Endodermal cell (in vitro differentiated cells): ENCODE measurements at regions not wholly inside any gene's neighbourhood (a gene's known extent, or its start where the extent isn't known, plus 50 kb on each side); places are given as distances from the start of the nearest gene placed in this dataset.
"Not testable (repeated sequence)": the region's sequence is repeated elsewhere in the genome, so short reads cannot be mapped to it uniquely, and the experiment has no call there.

Experiments
- DNase-seq: peaks from one replicate; pipeline ENCODE4 v3.0.0-alpha.2; 2017
- H3K27ac ChIP-seq: 2 replicates; pipeline ENCODE4 v1.5.1; 2013; ENCODE audit warnings: mild to moderate bottlenecking, low read depth, low read length, moderate library complexity
- H3K27me3 ChIP-seq: 2 replicates; pipeline ENCODE4 v1.6.1; 2013; ENCODE audit warnings: mild to moderate bottlenecking, low read length, moderate library complexity; ENCODE audit not compliant: insufficient read depth, control insufficient read depth, poor library complexity, severe bottlenecking
- H3K36me3 ChIP-seq: 2 replicates; pipeline ENCODE4 v1.7.0; 2013; ENCODE audit warnings: mild to moderate bottlenecking, low read length, moderate library complexity; ENCODE audit not compliant: control insufficient read depth, insufficient read depth
- H3K4me1 ChIP-seq: one replicate; pipeline ENCODE4 v1.7.0; 2013; ENCODE audit warnings: low read length; ENCODE audit not compliant: control insufficient read depth, insufficient read depth
- H3K4me3 ChIP-seq: 2 replicates; pipeline ENCODE4 v1.5.1; 2013; ENCODE audit warnings: mild to moderate bottlenecking, low read length, moderate library complexity
- H3K9ac ChIP-seq: 2 replicates; pipeline ENCODE4 v1.6.1; 2013; ENCODE audit warnings: mild to moderate bottlenecking, low read length, moderate library complexity; ENCODE audit not compliant: poor library complexity, severe bottlenecking; ENCODE audit errors: extremely low read depth
- H3K9me3 ChIP-seq: 2 replicates; pipeline ENCODE4 v1.6.1; 2013; ENCODE audit warnings: mild to moderate bottlenecking, low read length, moderate library complexity; ENCODE audit not compliant: control insufficient read depth
- H3K27ac Mint-ChIP-seq: 2 replicates; pipeline ENCODE4 v1.8.0; 2020; ENCODE audit warnings: mixed read lengths
- H3K27me3 Mint-ChIP-seq: 2 replicates; pipeline ENCODE4 v1.8.0; 2021; ENCODE audit warnings: mild to moderate bottlenecking, mixed read lengths; ENCODE audit not compliant: insufficient read depth
- H3K36me3 Mint-ChIP-seq: 2 replicates; pipeline ENCODE4 v1.8.0; 2020; ENCODE audit warnings: low read depth, mixed read lengths
- H3K4me1 Mint-ChIP-seq: 2 replicates; pipeline ENCODE4 v1.8.0; 2020; ENCODE audit warnings: mixed read lengths
- H3K4me3 Mint-ChIP-seq: 2 replicates; pipeline ENCODE4 v1.8.0; 2020; ENCODE audit warnings: mild to moderate bottlenecking, moderate library complexity, mixed read lengths
- H3K9me3 Mint-ChIP-seq: 2 replicates; pipeline ENCODE4 v1.8.0; 2020; ENCODE audit warnings: mild to moderate bottlenecking, mixed read lengths
- CTCF ChIP-seq: fragments of 200-600 bp; sonication (generic); conservative IDR thresholded peaks from 2 replicates; pipeline ENCODE4 v1.5.0; 2021; ENCODE audit warnings: antibody characterized with exemption, mild to moderate bottlenecking
- WGBS, 2 experiments: methylation state at CpG; one replicate each; pipeline versions ENCODE4 v1.1.5 to v1.1.7; 2013; ENCODE audit warnings: missing lambda C conversion rate in 2 of 2, mixed read lengths in 1 of 2; ENCODE audit not compliant: insufficient coverage in 1 of 2, insufficient read length in 1 of 2; 5-methylcytosine and 5-hydroxymethylcytosine counted together

GRCh38 chr12:124159655-124160054, 135.2 kb upstream of the RFLNA start:
- peaks cover 10% of the 10 kb centered on the region for H3K4me1 Mint-ChIP-seq
- H3K4me3 Mint-ChIP-seq = no peak overlapping the region
- Histone ChIP-seq H3K9me3 (peaks cover 18% of the 10 kb centered on the region), H3K9ac (no peak overlapping the region), H3K4me1 (no peaks in the 10 kb centered on the region), H3K4me3 (no peak overlapping the region), H3K27ac (peak overlapping the region; percentile 17), H3K36me3 (no peaks in the 10 kb centered on the region), H3K27me3 (no peaks in the 10 kb centered on the region)
- WGBS, 2 experiments = 90 to 98% methylated on average over 6 to 9 of the region's 9 CpGs
- DNase-seq = no peak
- H3K27ac Mint-ChIP-seq = no peak overlapping the region
- TF ChIP-seq CTCF = no peak
- H3K27me3 Mint-ChIP-seq = no peaks in the 10 kb centered on the region
- H3K36me3 Mint-ChIP-seq = peaks cover 4% of the 10 kb centered on the region
- peaks cover 28% of the 10 kb centered on the region for H3K9me3 Mint-ChIP-seq

GRCh38 chr12:124160097-124160756, 134.7 kb upstream of the RFLNA start:
- Histone ChIP-seq H3K9me3 (peaks cover 18% of the 10 kb centered on the region), H3K27ac (peak overlapping the region; percentile 17), H3K27me3 (no peaks in the 10 kb centered on the region), H3K4me3 (no peak overlapping the region), H3K9ac (no peak overlapping the region), H3K4me1 (no peaks in the 10 kb centered on the region), H3K36me3 (no peaks in the 10 kb centered on the region)
- DNase-seq = no peak
- no peak overlapping the region for H3K27ac Mint-ChIP-seq
- TF ChIP-seq CTCF = no peak
- peaks cover 10% of the 10 kb centered on the region for H3K4me1 Mint-ChIP-seq
- H3K4me3 Mint-ChIP-seq = no peak overlapping the region
- H3K36me3 Mint-ChIP-seq = peaks cover 8% of the 10 kb centered on the region
- peaks cover 34% of the 10 kb centered on the region for H3K9me3 Mint-ChIP-seq
- 88% methylated on average over 10 to 11 of the region's 11 CpGs for WGBS, 2 experiments
- no peaks in the 10 kb centered on the region for H3K27me3 Mint-ChIP-seq

GRCh38 chr12:124161402-124161801, 133.5 kb upstream of the RFLNA start:
- H3K27ac Mint-ChIP-seq, H3K4me1 ChIP-seq, H3K4me3 Mint-ChIP-seq, H3K27ac ChIP-seq, H3K4me1 Mint-ChIP-seq, H3K27me3 ChIP-seq, H3K36me3 ChIP-seq, H3K9ac ChIP-seq, H3K4me3 ChIP-seq, H3K27me3 Mint-ChIP-seq, DNase-seq: not testable (repeated sequence)
- WGBS, 2 experiments = 93 to 100% methylated on average over 3 to 6 of the region's 9 CpGs
- H3K9me3 ChIP-seq = peaks cover 25% of the 10 kb centered on the region
- peaks cover 12% of the 10 kb centered on the region for H3K36me3 Mint-ChIP-seq
- peaks cover 44% of the 10 kb centered on the region for H3K9me3 Mint-ChIP-seq
